B cell (primary cell): ENCODE measurements at regions not wholly inside any gene's neighbourhood (a gene's known extent, or its start where the extent isn't known, plus 50 kb on each side); places are given as distances from the start of the nearest gene placed in this dataset.

ENCODE experiments used
- ATAC-seq: fragments of 200-7000 bp; cut with Tn5 transposase; one replicate; pipeline ENCODE4 v1.10.0; 2021; ENCODE audit warnings: low read depth, mild to moderate bottlenecking, moderate number of reproducible peaks, moderate library complexity
- CTCF ChIA-PET: fragments of 350-600 bp; sonication (Branson Sonifier 250); formaldehyde crosslinking; loops from one replicate; lab custom pipeline; 2021; ENCODE audit warnings: antibody characterized with exemption, inconsistent platforms; lab: Charles Lee
- POLR2A ChIA-PET: fragments of 350-600 bp; sonication (Branson Sonifier 250); formaldehyde crosslinking; loops from one replicate; lab custom pipeline; 2021; ENCODE audit warnings: antibody characterized with exemption; lab: Charles Lee
- DNase-seq: peaks from one replicate; pipeline ENCODE4 v3.0.0; 2013
- H2AFZ ChIP-seq: 2 replicates; pipeline ENCODE4 v1.6.1; 2012; ENCODE audit warnings: mild to moderate bottlenecking, low read depth, low read length; ENCODE audit not compliant: insufficient read depth, poor library complexity, severe bottlenecking
- H3K27ac ChIP-seq, 2 donors: 1 replicate in 1 of 2; 2 replicates in 1 of 2; pipeline ENCODE4 v1.5.1; 2012 to 2013; ENCODE audit warnings: low read length in 2 of 2, mild to moderate bottlenecking in 2 of 2, moderate library complexity in 1 of 2
- H3K27me3 ChIP-seq, 4 experiments: fragments of 200-600 bp in 1 of 4; sonication (generic) in 1 of 4; replicated peaks in 1 of 4; 1 replicate in 2 of 4; 2 replicates in 2 of 4; pipeline versions ENCODE4 v1.6.1 to v1.7.0; 2013 to 2016; ENCODE audit warnings: low read length in 3 of 4, mild to moderate bottlenecking in 2 of 4, mixed read lengths in 1 of 4, moderate library complexity in 1 of 4; ENCODE audit not compliant: insufficient read depth in 4 of 4, control insufficient read depth in 3 of 4; ENCODE audit errors: control extremely low read depth in 1 of 4
- H3K36me3 ChIP-seq, 2 experiments: replicated peaks in 1 of 2; 1 replicate in 1 of 2; 2 replicates in 1 of 2; pipeline versions ENCODE4 v1.6.1 to v1.7.1; 2013; ENCODE audit warnings: low read length in 1 of 2; ENCODE audit not compliant: insufficient read depth in 2 of 2, control insufficient read depth in 1 of 2; ENCODE audit errors: control extremely low read depth in 1 of 2, extremely low read depth in 1 of 2
- H3K4me1 ChIP-seq, 2 donors: fragments of 200-600 bp in 1 of 2; sonication (generic) in 1 of 2; 1 replicate in 1 of 2; 2 replicates in 1 of 2; pipeline versions ENCODE4 v1.5.1 to v1.6.1; 2013 to 2017; ENCODE audit warnings: low read length in 2 of 2; ENCODE audit not compliant: control insufficient read depth in 2 of 2, insufficient read depth in 2 of 2
- H3K4me2 ChIP-seq: replicated peaks from 2 replicates; pipeline ENCODE3; 2012; ENCODE audit warnings: mild to moderate bottlenecking, low read depth, low read length; ENCODE audit not compliant: poor library complexity, severe bottlenecking
- H3K4me3 ChIP-seq, 5 experiments: fragments of 200-600 bp in 1 of 5; sonication (generic) in 1 of 5; 1 replicate in 3 of 5; 2 replicates in 2 of 5; pipeline versions ENCODE4 v1.5.1 to v1.7.0; 2011 to 2016; ENCODE audit warnings: low read length in 4 of 5, mild to moderate bottlenecking in 4 of 5, low read depth in 2 of 5, control low read depth in 1 of 5, moderate library complexity in 1 of 5; ENCODE audit not compliant: insufficient read depth in 1 of 5; ENCODE audit errors: control extremely low read depth in 1 of 5, extremely low read depth in 1 of 5
- H3K79me2 ChIP-seq: fragments of 200-600 bp; sonication (generic); one replicate; pipeline ENCODE4 v1.6.0; 2016; ENCODE audit warnings: low read length; ENCODE audit not compliant: control insufficient read depth, insufficient read depth
- H3K9ac ChIP-seq: fragments of 200-600 bp; sonication (generic); 2 replicates; pipeline ENCODE4 v1.6.1; 2017; ENCODE audit warnings: mild to moderate bottlenecking, low read length, moderate library complexity
- H3K9me3 ChIP-seq, 3 donors: one replicate each; pipeline versions ENCODE4 v1.6.1 to v1.7.1; 2013; ENCODE audit warnings: low read length in 2 of 3; ENCODE audit not compliant: control insufficient read depth in 2 of 3, insufficient read depth in 1 of 3; ENCODE audit errors: control extremely low read depth in 1 of 3
- H4K20me1 ChIP-seq: 2 replicates; pipeline ENCODE4 v1.6.0; 2012; ENCODE audit warnings: mild to moderate bottlenecking, low read length; ENCODE audit not compliant: insufficient read depth, control insufficient read depth, poor library complexity, severe bottlenecking
- H3K27ac Mint-ChIP-seq: one replicate; pipeline ENCODE4 v1.8.0; 2021; ENCODE audit warnings: mixed read lengths
- H3K27me3 Mint-ChIP-seq: one replicate; pipeline ENCODE4 v1.8.0; 2021; ENCODE audit warnings: mixed read lengths
- H3K4me1 Mint-ChIP-seq: one replicate; pipeline ENCODE4 v1.8.0; 2021; ENCODE audit warnings: mixed read lengths
- H3K4me3 Mint-ChIP-seq: one replicate; pipeline ENCODE4 v1.8.0; 2021; ENCODE audit warnings: mixed read lengths
- H3K9me3 Mint-ChIP-seq: one replicate; pipeline ENCODE4 v1.8.0; 2022; ENCODE audit warnings: mixed read lengths; ENCODE audit not compliant: insufficient read depth
- EZH2 ChIP-seq: IDR thresholded peaks from 2 replicates; pipeline ENCODE4 v1.6.1; 2012; ENCODE audit warnings: borderline replicate concordance, low read depth, mild to moderate bottlenecking, moderate library complexity, low read length; ENCODE audit not compliant: insufficient read depth, poor library complexity, severe bottlenecking
- WGBS: methylation state at CpG from one replicate; pipeline ENCODE4 v1.1.5; 2013; ENCODE audit warnings: missing lambda C conversion rate; ENCODE audit not compliant: insufficient coverage; 5-methylcytosine and 5-hydroxymethylcytosine counted together
- intact Hi-C: fragments of 100-400 bp; cut with micrococcal nuclease; formaldehyde crosslinking; loops from one replicate; pipeline ENCODE4 v1.10.0; 2022
- TF ChIP-seq, protein P1 (sequence below): fragments of 200-600 bp; IDR thresholded peaks from one replicate; pipeline ENCODE4 v1.8.0; 2022; ENCODE audit warnings: antibody characterized with exemption, mild to moderate bottlenecking

DNA sequence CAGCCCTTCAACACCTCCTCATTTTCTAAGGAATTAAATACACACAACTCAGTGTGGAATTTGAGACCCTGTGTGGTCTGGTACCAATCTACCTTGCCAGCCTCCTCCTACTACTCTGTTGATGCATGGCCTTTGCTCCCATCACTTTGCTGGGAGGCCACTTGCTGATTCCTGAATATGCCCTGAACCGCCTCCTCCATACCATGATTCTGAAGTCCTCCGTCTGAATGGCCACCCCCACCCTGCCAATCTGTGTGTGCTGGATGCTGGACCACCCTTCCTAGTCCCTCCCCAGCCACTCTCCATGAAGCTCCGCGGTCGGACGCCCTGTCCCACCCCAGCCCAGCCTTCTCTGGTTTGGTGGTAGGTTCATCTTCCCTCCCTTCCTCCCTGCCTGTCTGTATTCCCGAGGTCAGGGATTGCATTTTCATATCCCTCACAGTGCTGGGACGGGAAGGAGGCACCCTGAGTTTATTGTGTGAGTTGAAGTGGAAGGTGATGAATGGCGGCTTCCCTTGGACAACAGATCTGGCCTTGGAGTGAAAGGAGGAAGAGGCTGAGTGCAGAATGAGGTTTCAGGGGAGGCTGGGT lies 138.3 kb downstream of the CDC5L start:
- Histone ChIP-seq H3K4me3 (no peak overlapping the region), H3K9me3 (peaks cover 0 to 22% (median 6%) of the 10 kb centered on the region in 3 donors), H3K4me1 (peaks cover 0 to 5% of the 10 kb centered on the region in 2 donors), H3K9ac (no peak overlapping the region), H2AFZ (no peak overlapping the region), H3K27me3 (peaks cover 0 to 7% (median 0%) of the 10 kb centered on the region in 4 experiments), H3K36me3 (no peaks in the 10 kb centered on the region), H3K27ac (no peak overlapping the region), H3K79me2 (no peaks in the 10 kb centered on the region), H3K4me2 (no peak overlapping the region), H4K20me1 (no peaks in the 10 kb centered on the region)
- no peak for DNase-seq
- H3K9me3 Mint-ChIP-seq, result peaks cover 8% of the 10 kb centered on the region
- ATAC-seq, result no peak
- 71% methylated on average over 3 of the region's 9 CpGs for WGBS
- intact Hi-C loops, result no loop called here
- H3K27me3 Mint-ChIP-seq, result peaks cover 31% of the 10 kb centered on the region
- no peak overlapping the region for H3K4me3 Mint-ChIP-seq
- TF ChIP-seq, protein P1, sequence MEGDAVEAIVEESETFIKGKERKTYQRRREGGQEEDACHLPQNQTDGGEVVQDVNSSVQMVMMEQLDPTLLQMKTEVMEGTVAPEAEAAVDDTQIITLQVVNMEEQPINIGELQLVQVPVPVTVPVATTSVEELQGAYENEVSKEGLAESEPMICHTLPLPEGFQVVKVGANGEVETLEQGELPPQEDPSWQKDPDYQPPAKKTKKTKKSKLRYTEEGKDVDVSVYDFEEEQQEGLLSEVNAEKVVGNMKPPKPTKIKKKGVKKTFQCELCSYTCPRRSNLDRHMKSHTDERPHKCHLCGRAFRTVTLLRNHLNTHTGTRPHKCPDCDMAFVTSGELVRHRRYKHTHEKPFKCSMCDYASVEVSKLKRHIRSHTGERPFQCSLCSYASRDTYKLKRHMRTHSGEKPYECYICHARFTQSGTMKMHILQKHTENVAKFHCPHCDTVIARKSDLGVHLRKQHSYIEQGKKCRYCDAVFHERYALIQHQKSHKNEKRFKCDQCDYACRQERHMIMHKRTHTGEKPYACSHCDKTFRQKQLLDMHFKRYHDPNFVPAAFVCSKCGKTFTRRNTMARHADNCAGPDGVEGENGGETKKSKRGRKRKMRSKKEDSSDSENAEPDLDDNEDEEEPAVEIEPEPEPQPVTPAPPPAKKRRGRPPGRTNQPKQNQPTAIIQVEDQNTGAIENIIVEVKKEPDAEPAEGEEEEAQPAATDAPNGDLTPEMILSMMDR, result no peak
- TF ChIP-seq EZH2, result no peak
- ChIA-PET POLR2A (no interaction called here), CTCF (no interaction called here)
- no peaks in the 10 kb centered on the region for H3K4me1 Mint-ChIP-seq
- H3K27ac Mint-ChIP-seq, result no peak overlapping the region

DNA sequence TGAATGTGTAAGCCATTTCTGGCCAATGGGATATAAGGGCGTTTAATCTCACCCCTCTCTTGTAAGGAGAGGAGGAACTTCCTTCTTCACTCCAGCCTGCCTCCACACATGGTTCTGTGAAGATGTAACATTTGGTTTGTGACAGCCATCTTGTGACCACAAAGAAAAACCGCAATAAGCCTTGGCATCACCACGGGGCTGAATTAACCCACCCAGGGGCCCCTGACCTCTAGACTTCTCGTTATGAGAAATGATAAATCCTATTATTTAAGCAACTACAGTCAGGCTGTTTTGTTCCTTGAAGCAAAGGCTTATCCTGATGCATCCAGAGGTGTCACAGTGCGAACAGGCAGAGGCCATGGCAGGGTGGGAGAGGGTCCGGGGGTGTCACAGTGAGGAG lies 139.7 kb downstream of the CDC5L start:
- Histone ChIP-seq H3K9me3 (peaks cover 0 to 18% (median 2%) of the 10 kb centered on the region in 3 donors), H3K9ac (no peak overlapping the region), H3K36me3 (no peaks in the 10 kb centered on the region), H4K20me1 (no peaks in the 10 kb centered on the region), H3K4me3 (no peak overlapping the region), H3K79me2 (no peaks in the 10 kb centered on the region), H2AFZ (no peak overlapping the region), H3K27ac (no peak overlapping the region), H3K4me2 (no peak overlapping the region), H3K27me3 (peaks cover 0 to 7% (median 0%) of the 10 kb centered on the region in 4 experiments), H3K4me1 (peaks cover 0 to 5% of the 10 kb centered on the region in 2 donors)
- WGBS, result no CpG with 5 or more reads among the region's 6 CpGs
- TF ChIP-seq, protein P1, result no peak
- TF ChIP-seq EZH2, result no peak
- no peak overlapping the region for H3K4me3 Mint-ChIP-seq
- DNase-seq (no peak), ATAC-seq (no peak)
- ChIA-PET POLR2A (no interaction called here), CTCF (no interaction called here)
- no peak overlapping the region for H3K27ac Mint-ChIP-seq
- intact Hi-C loops, result no loop called here
- H3K9me3 Mint-ChIP-seq, result peaks cover 2% of the 10 kb centered on the region
- no peaks in the 10 kb centered on the region for H3K4me1 Mint-ChIP-seq
- peaks cover 23% of the 10 kb centered on the region for H3K27me3 Mint-ChIP-seq
